ENCODE measurements at regions not wholly inside any gene's neighbourhood (a gene's known extent, or its start where the extent isn't known, plus 50 kb on each side); places are given as distances from the start of the nearest gene placed in this dataset.

GRCh38 chr7:41858201-41858600 is 155.3 kb upstream of the INHBA start:
- Mint-ChIP-seq H3K4me3 (no peak overlapping the region), H3K27me3 (ENCODE audit: insufficient read depth) (no peaks in the 10 kb centered on the region), H3K27ac (no peak overlapping the region), H3K9me3 (no peaks in the 10 kb centered on the region), H3K36me3 (ENCODE audit: low read depth) (no peaks in the 10 kb centered on the region), H3K4me1 (no peaks in the 10 kb centered on the region)
- H3K27me3 ChIP-seq (ENCODE audit: control insufficient read depth, insufficient read depth, low read length, poor library complexity, severe bottlenecking): no peaks in the 10 kb centered on the region
- H3K4me1 ChIP-seq (ENCODE audit: control insufficient read depth, insufficient read depth, low read length): no peaks in the 10 kb centered on the region
- H3K36me3 ChIP-seq (ENCODE audit: control insufficient read depth, insufficient read depth, low read length): no peaks in the 10 kb centered on the region
- no peak overlapping the region for H3K4me3 ChIP-seq (ENCODE audit: low read length)
- no peak for DNase-seq
- H3K9me3 ChIP-seq (ENCODE audit: control insufficient read depth, low read length): no peaks in the 10 kb centered on the region
- 89% methylated on average over 2 of the region's 2 CpGs; no CpG with 5 or more reads in 1 of the 2 experiments for WGBS, 2 experiments (ENCODE audit: insufficient coverage in 1 of 2, insufficient read length in 1 of 2)
- H3K9ac ChIP-seq (ENCODE audit: extremely low read depth, low read length, poor library complexity, severe bottlenecking): no peak overlapping the region
- no peak overlapping the region for H3K27ac ChIP-seq (ENCODE audit: low read depth, low read length)
- no peak for TF ChIP-seq CTCF (conservative IDR thresholded peaks at IDR 0.05)

- Histone ChIP-seq H3K4me3 (ENCODE audit: low read length) (no peak overlapping the region), H3K9me3 (ENCODE audit: control insufficient read depth, low read length) (no peaks in the 10 kb centered on the region), H3K9ac (ENCODE audit: extremely low read depth, low read length, poor library complexity, severe bottlenecking) (no peak overlapping the region), H3K27me3 (ENCODE audit: control insufficient read depth, insufficient read depth, low read length, poor library complexity, severe bottlenecking) (no peaks in the 10 kb centered on the region), H3K36me3 (ENCODE audit: control insufficient read depth, insufficient read depth, low read length) (no peaks in the 10 kb centered on the region), H3K27ac (ENCODE audit: low read depth, low read length) (no peak overlapping the region), H3K4me1 (ENCODE audit: control insufficient read depth, insufficient read depth, low read length) (no peaks in the 10 kb centered on the region)
- Mint-ChIP-seq H3K27ac (no peak overlapping the region), H3K4me1 (no peaks in the 10 kb centered on the region), H3K36me3 (ENCODE audit: low read depth) (no peaks in the 10 kb centered on the region), H3K27me3 (ENCODE audit: insufficient read depth) (no peaks in the 10 kb centered on the region), H3K9me3 (no peaks in the 10 kb centered on the region), H3K4me3 (no peak overlapping the region)
- DNase-seq: no peak
- 83% methylated on average over 1 of the region's 1 CpG; no CpG with 5 or more reads in 1 of the 2 experiments for WGBS, 2 experiments (ENCODE audit: insufficient coverage in 1 of 2, insufficient read length in 1 of 2)
- TF ChIP-seq CTCF (conservative IDR thresholded peaks at IDR 0.05): no peak
Observed at GRCh38 chr7:41855798-41856197, 152.9 kb upstream of the INHBA start.

- H3K36me3 ChIP-seq (ENCODE audit: control insufficient read depth, insufficient read depth, low read length): no peaks in the 10 kb centered on the region
- no peaks in the 10 kb centered on the region for H3K9me3 Mint-ChIP-seq
Observed at GRCh38 chr7:41847606-41848005, 144.7 kb upstream of the INHBA start.

More at GRCh38 chr7:41847606-41848005, 144.7 kb upstream of the INHBA start:
- Mint-ChIP-seq H3K27me3 (ENCODE audit: insufficient read depth) (no peaks in the 10 kb centered on the region), H3K27ac (no peak overlapping the region), H3K4me1 (no peaks in the 10 kb centered on the region), H3K36me3 (ENCODE audit: low read depth) (no peaks in the 10 kb centered on the region), H3K4me3 (no peak overlapping the region)
- H3K4me1 ChIP-seq (ENCODE audit: control insufficient read depth, insufficient read depth, low read length): no peaks in the 10 kb centered on the region
- H3K9me3 ChIP-seq (ENCODE audit: control insufficient read depth, low read length): no peaks in the 10 kb centered on the region
- H3K4me3 ChIP-seq (ENCODE audit: low read length): no peak overlapping the region
- H3K27me3 ChIP-seq (ENCODE audit: control insufficient read depth, insufficient read depth, low read length, poor library complexity, severe bottlenecking): no peaks in the 10 kb centered on the region
- DNase-seq: no peak
- no peak overlapping the region for H3K9ac ChIP-seq (ENCODE audit: extremely low read depth, low read length, poor library complexity, severe bottlenecking)
- no peak overlapping the region for H3K27ac ChIP-seq (ENCODE audit: low read depth, low read length)
- 92 to 93% methylated on average over 2 to 4 of the region's 4 CpGs for WGBS, 2 experiments (ENCODE audit: insufficient coverage in 1 of 2, insufficient read length in 1 of 2)
- TF ChIP-seq CTCF (conservative IDR thresholded peaks at IDR 0.05): no peak

Data from endodermal cell (in vitro differentiated cells).